Common myeloid progenitor, CD34-positive (primary cell): ENCODE measurements at regions not wholly inside any gene's neighbourhood (a gene's known extent, or its start where the extent isn't known, plus 50 kb on each side); places are given as distances from the start of the nearest gene placed in this dataset.

Experiments used
- CTCF ChIA-PET: fragments of 350-600 bp; sonication (Branson Sonifier 250); formaldehyde crosslinking; loops from one replicate; lab custom pipeline; 2021; ENCODE audit warnings: antibody characterized with exemption; lab: Charles Lee
- POLR2A ChIA-PET: fragments of 350-600 bp; sonication (Branson Sonifier 250); formaldehyde crosslinking; loops from one replicate; lab custom pipeline; 2021; ENCODE audit warnings: antibody characterized with exemption; lab: Charles Lee
- DNase-seq, 3 donors: peaks; one replicate each; pipeline versions ENCODE4 v3.0.0 to v3.0.0-alpha.2; 2013
- H3K27ac ChIP-seq, 2 experiments: 1 replicate in 1 of 2; 2 replicates in 1 of 2; pipeline ENCODE4 v1.7.0; 2013; ENCODE audit warnings: inconsistent platforms in 2 of 2, low read length in 2 of 2, mild to moderate bottlenecking in 2 of 2, low read depth in 1 of 2, moderate library complexity in 1 of 2; ENCODE audit not compliant: severe bottlenecking in 2 of 2, insufficient read depth in 1 of 2, poor library complexity in 1 of 2
- H3K27me3 ChIP-seq, 5 experiments: replicated peaks in 2 of 5; 1 replicate in 3 of 5; 2 replicates in 2 of 5; pipeline versions ENCODE4 v1.6.1 to v1.7.0; 2013; ENCODE audit warnings: low read length in 4 of 5, mild to moderate bottlenecking in 2 of 5, moderate library complexity in 2 of 5, inconsistent platforms in 1 of 5; ENCODE audit not compliant: insufficient read depth in 5 of 5, control insufficient read depth in 4 of 5
- H3K36me3 ChIP-seq, 4 experiments: 1 replicate in 2 of 4; 2 replicates in 2 of 4; pipeline versions ENCODE4 v1.6.1 to v1.7.0; 2013; ENCODE audit warnings: low read length in 3 of 4, control low read depth in 1 of 4, mild to moderate bottlenecking in 1 of 4; ENCODE audit not compliant: control insufficient read depth in 4 of 4, insufficient read depth in 4 of 4
- H3K4me1 ChIP-seq, 4 experiments: 1 replicate in 3 of 4; 2 replicates in 1 of 4; pipeline versions ENCODE4 v1.6.1 to v1.7.1; 2013; ENCODE audit warnings: low read length in 3 of 4, mild to moderate bottlenecking in 3 of 4, control low read depth in 1 of 4, inconsistent platforms in 1 of 4, moderate library complexity in 1 of 4; ENCODE audit not compliant: control insufficient read depth in 4 of 4, insufficient read depth in 4 of 4; ENCODE audit errors: control extremely low read depth in 1 of 4
- H3K4me3 ChIP-seq, 7 experiments: 1 replicate in 4 of 7; 2 replicates in 3 of 7; pipeline versions ENCODE4 v1.5.1 to v1.7.0; 2013; ENCODE audit warnings: mild to moderate bottlenecking in 7 of 7, low read length in 6 of 7, moderate library complexity in 6 of 7, inconsistent platforms in 2 of 7, low read depth in 2 of 7, control low read depth in 1 of 7; ENCODE audit not compliant: insufficient read depth in 4 of 7, control insufficient read depth in 1 of 7; ENCODE audit errors: extremely low read depth in 1 of 7
- H3K9me3 ChIP-seq, 5 experiments: 1 replicate in 4 of 5; 2 replicates in 1 of 5; pipeline versions ENCODE4 v1.6.1 to v1.7.1; 2013; ENCODE audit warnings: low read length in 4 of 5, mild to moderate bottlenecking in 2 of 5, inconsistent platforms in 1 of 5, low read depth in 1 of 5, moderate library complexity in 1 of 5; ENCODE audit not compliant: control insufficient read depth in 4 of 5, insufficient read depth in 2 of 5; ENCODE audit errors: control extremely low read depth in 1 of 5
- WGBS: methylation state at CpG from one replicate; pipeline ENCODE4 v1.1.5; 2013; ENCODE audit not compliant: insufficient coverage; 5-methylcytosine and 5-hydroxymethylcytosine counted together

DNA sequence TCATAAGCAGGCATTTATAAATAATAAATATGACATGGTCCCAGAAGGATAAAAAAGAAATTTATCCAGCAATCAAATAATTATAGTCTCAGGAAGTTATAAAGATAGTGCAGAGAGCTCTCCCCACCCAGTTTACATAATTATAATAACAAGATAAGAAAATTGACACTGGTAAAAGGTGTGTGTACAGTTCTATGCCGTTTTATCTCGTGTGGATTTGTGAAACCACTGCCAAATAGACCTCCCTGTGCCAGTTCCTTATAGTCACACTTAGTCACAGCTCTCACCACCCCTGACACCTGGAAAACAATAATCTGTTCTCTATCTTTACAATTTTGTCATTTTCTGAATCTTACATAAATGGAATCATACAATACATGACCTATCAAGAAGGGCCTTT is 320.1 kb downstream of the KBTBD8 start:
- POLR2A ChIA-PET: no interaction called here
- no peaks in the 10 kb centered on the region for H3K27me3 ChIP-seq
- H3K36me3 ChIP-seq: no peaks in the 10 kb centered on the region
- CTCF ChIA-PET: no interaction called here
- no peak overlapping the region for H3K27ac ChIP-seq
- H3K4me1 ChIP-seq: no peaks in the 10 kb centered on the region
- peaks cover 0 to 1% (median 0%) of the 10 kb centered on the region in 5 experiments for H3K9me3 ChIP-seq
- no CpG with 5 or more reads among the region's 2 CpGs for WGBS
- H3K4me3 ChIP-seq: no peak overlapping the region
- DNase-seq: no peak

GRCh38 chr3:67324554-67324953 is 326.4 kb downstream of the KBTBD8 start:
- H3K4me1 ChIP-seq: no peaks in the 10 kb centered on the region
- no peak overlapping the region for H3K27ac ChIP-seq
- no peaks in the 10 kb centered on the region for H3K36me3 ChIP-seq
- ChIA-PET CTCF (no interaction called here), POLR2A (no interaction called here)
- H3K9me3 ChIP-seq: peaks cover 0 to 1% (median 0%) of the 10 kb centered on the region in 5 experiments
- H3K27me3 ChIP-seq: no peaks in the 10 kb centered on the region
- DNase-seq: no peak
- no peak overlapping the region for H3K4me3 ChIP-seq
